Neuronal stem cell (in vitro differentiated cells): ENCODE measurements at regions not wholly inside any gene's neighbourhood (a gene's known extent, or its start where the extent isn't known, plus 50 kb on each side); places are given as distances from the start of the nearest gene placed in this dataset.

Experiments used
- DNase-seq: peaks from one replicate; pipeline ENCODE4 v3.0.0-alpha.2; 2013; ENCODE audit warnings: low spot score
- H2AFZ ChIP-seq: one replicate; pipeline ENCODE4 v1.6.1; 2013; ENCODE audit warnings: mild to moderate bottlenecking, low read length, inconsistent platforms
- H2AK5ac ChIP-seq: 2 replicates; pipeline ENCODE4 v1.6.1; 2013; ENCODE audit warnings: low read depth, mild to moderate bottlenecking, inconsistent platforms, low read length, moderate library complexity, mixed read lengths
- H2BK120ac ChIP-seq: 2 replicates; pipeline ENCODE4 v1.6.1; 2013; ENCODE audit warnings: low read depth, mild to moderate bottlenecking, inconsistent platforms, low read length, moderate library complexity, mixed read lengths
- H2BK12ac ChIP-seq: one replicate; pipeline ENCODE4 v1.6.1; 2013; ENCODE audit warnings: low read length, inconsistent platforms
- H2BK15ac ChIP-seq: 2 replicates; pipeline ENCODE4 v1.6.1; 2013; ENCODE audit warnings: mild to moderate bottlenecking, low read length, inconsistent platforms, mixed read lengths
- H2BK5ac ChIP-seq: one replicate; pipeline ENCODE4 v1.6.1; 2013; ENCODE audit warnings: inconsistent platforms, mild to moderate bottlenecking, low read length, moderate library complexity
- H3K14ac ChIP-seq: one replicate; pipeline ENCODE4 v1.6.1; 2013; ENCODE audit warnings: low read length, inconsistent platforms
- H3K18ac ChIP-seq: 2 replicates; pipeline ENCODE4 v1.6.1; 2013; ENCODE audit warnings: low read length, inconsistent platforms
- H3K23ac ChIP-seq: 2 replicates; pipeline ENCODE4 v1.6.1; 2013; ENCODE audit warnings: low read depth, mild to moderate bottlenecking, mixed read lengths, low read length, inconsistent platforms; ENCODE audit not compliant: poor library complexity
- H3K27ac ChIP-seq: replicated peaks from 3 replicates; pipeline ENCODE4 v1.5.1; 2013; ENCODE audit warnings: low read length, inconsistent platforms
- H3K27me3 ChIP-seq, 3 experiments: 2 replicates each; pipeline ENCODE4 v1.6.1; 2013; ENCODE audit warnings: low read length in 3 of 3, mild to moderate bottlenecking in 2 of 3, inconsistent platforms in 1 of 3, low read depth in 1 of 3, mixed read lengths in 1 of 3, moderate library complexity in 1 of 3; ENCODE audit not compliant: control insufficient read depth in 3 of 3, insufficient read depth in 3 of 3
- H3K36me3 ChIP-seq, 2 donors: replicated peaks in 1 of 2; 2 replicates each; pipeline ENCODE4 v1.6.1; 2013; ENCODE audit warnings: low read length in 2 of 2; ENCODE audit not compliant: control insufficient read depth in 2 of 2, insufficient read depth in 2 of 2
- H3K4ac ChIP-seq: 2 replicates; pipeline ENCODE4 v1.6.1; 2013; ENCODE audit warnings: inconsistent platforms, mild to moderate bottlenecking, low read length, moderate library complexity
- H3K4me1 ChIP-seq, 2 donors: 1 replicate in 1 of 2; 2 replicates in 1 of 2; pipeline ENCODE4 v1.6.1; 2013; ENCODE audit warnings: low read length in 2 of 2, low read depth in 1 of 2; ENCODE audit not compliant: control insufficient read depth in 2 of 2, insufficient read depth in 1 of 2
- H3K4me2 ChIP-seq: one replicate; pipeline ENCODE4 v1.6.1; 2013; ENCODE audit warnings: mild to moderate bottlenecking, low read length, inconsistent platforms; ENCODE audit not compliant: insufficient read depth, poor library complexity, severe bottlenecking
- H3K4me3 ChIP-seq, 2 donors: 2 replicates each; pipeline ENCODE4 v1.5.1; 2013; ENCODE audit warnings: low read length in 2 of 2, mild to moderate bottlenecking in 2 of 2, inconsistent platforms in 1 of 2, moderate library complexity in 1 of 2
- H3K79me1 ChIP-seq: one replicate; pipeline ENCODE4 v1.6.1; 2013; ENCODE audit warnings: low read depth, mild to moderate bottlenecking, inconsistent platforms, low read length, moderate library complexity
- H3K9ac ChIP-seq: one replicate; pipeline ENCODE4 v1.6.1; 2013; ENCODE audit warnings: mild to moderate bottlenecking, low read depth, low read length, inconsistent platforms; ENCODE audit not compliant: poor library complexity
- H3K9me3 ChIP-seq, 2 donors: replicated peaks in 1 of 2; 2 replicates each; pipeline versions ENCODE3 to v1.6.1; 2013; ENCODE audit warnings: low read length in 2 of 2, mild to moderate bottlenecking in 2 of 2, inconsistent platforms in 1 of 2, low read depth in 1 of 2, mixed read lengths in 1 of 2, moderate library complexity in 1 of 2; ENCODE audit not compliant: control insufficient read depth in 2 of 2, insufficient read depth in 1 of 2
- H4K8ac ChIP-seq: one replicate; pipeline ENCODE4 v1.6.1; 2013; ENCODE audit warnings: low read depth, mild to moderate bottlenecking, inconsistent platforms, low read length, moderate library complexity
- H4K91ac ChIP-seq: one replicate; pipeline ENCODE4 v1.6.1; 2013; ENCODE audit warnings: low read length, low read depth, mild to moderate bottlenecking, inconsistent platforms; ENCODE audit not compliant: poor library complexity
- WGBS, 2 donors: extraction: QIAGEN DNeasy Blood & Tissue Kit; methylation state at CpG; one replicate each; pipeline ENCODE4 v1.1.7; 2013; ENCODE audit warnings: missing lambda C conversion rate in 2 of 2, mixed read lengths in 1 of 2; ENCODE audit not compliant: insufficient read length in 2 of 2, insufficient replicate concordance in 1 of 2; ENCODE audit errors: extremely low coverage in 2 of 2; 5-methylcytosine and 5-hydroxymethylcytosine counted together

DNA sequence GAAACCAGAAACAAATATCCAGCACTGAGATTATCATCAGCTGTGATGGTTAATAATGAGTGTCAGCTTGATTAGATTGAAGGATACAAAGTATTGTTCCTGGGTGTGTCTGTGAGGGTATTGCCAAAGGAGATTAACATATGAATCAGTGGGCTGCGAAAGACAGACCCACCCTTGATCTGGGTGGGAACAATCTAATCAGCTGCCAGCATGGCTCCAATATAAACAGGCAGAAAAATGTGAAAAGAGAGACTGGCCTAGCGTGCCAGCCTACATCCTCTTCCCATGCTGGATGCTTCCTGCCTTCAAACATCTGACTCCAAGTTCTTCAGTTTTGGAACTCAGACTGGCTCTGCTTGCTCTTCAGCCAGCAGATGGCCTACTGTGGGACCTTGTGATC lies 869.5 kb downstream of the SI start:
- Histone ChIP-seq H3K4me1 (peaks cover 3% of the 10 kb centered on the region in 2 donors), H3K27me3 (no peaks in the 10 kb centered on the region), H2BK5ac (no peak overlapping the region), H2BK15ac (no peak overlapping the region), H3K4me2 (no peak overlapping the region), H3K9me3 (no peaks in the 10 kb centered on the region), H3K4ac (no peak overlapping the region), H3K27ac (no peak overlapping the region), H3K18ac (no peak overlapping the region), H2BK12ac (no peak overlapping the region), H3K36me3 (no peaks in the 10 kb centered on the region), H3K79me1 (no peaks in the 10 kb centered on the region), H3K9ac (no peak overlapping the region), H2AFZ (peak overlapping the region; percentile 4), H3K4me3 (no peak overlapping the region), H3K14ac (no peak overlapping the region), H4K8ac (no peak overlapping the region), H2BK120ac (no peak overlapping the region), H3K23ac (no peak overlapping the region), H4K91ac (no peak overlapping the region), H2AK5ac (no peak overlapping the region)
- DNase-seq, result no peak
- no CpG with 5 or more reads among the region's 2 CpGs for WGBS, 2 donors

- H2AFZ ChIP-seq, result no peak overlapping the region
- no peak overlapping the region for H3K4me3 ChIP-seq
- H3K14ac ChIP-seq, result no peak overlapping the region
- H3K4me1 ChIP-seq, result peaks cover 3% of the 10 kb centered on the region in 2 donors
- H2BK12ac ChIP-seq, result no peak overlapping the region
- H2AK5ac ChIP-seq, result no peak overlapping the region
- H3K4ac ChIP-seq, result no peak overlapping the region
- no peaks in the 10 kb centered on the region for H3K27me3 ChIP-seq
- H3K23ac ChIP-seq, result no peak overlapping the region
- no peak for DNase-seq
- H3K18ac ChIP-seq, result no peak overlapping the region
- H3K4me2 ChIP-seq, result no peak overlapping the region
- no peak overlapping the region for H2BK120ac ChIP-seq
- no peaks in the 10 kb centered on the region for H3K9me3 ChIP-seq
- H3K36me3 ChIP-seq, result no peaks in the 10 kb centered on the region
- no peak overlapping the region for H3K9ac ChIP-seq
- H2BK5ac ChIP-seq, result no peak overlapping the region
- no CpG with 5 or more reads among the region's 2 CpGs for WGBS, 2 donors
- no peak overlapping the region for H2BK15ac ChIP-seq
- no peak overlapping the region for H3K27ac ChIP-seq
- no peaks in the 10 kb centered on the region for H3K79me1 ChIP-seq
- no peak overlapping the region for H4K8ac ChIP-seq
- H4K91ac ChIP-seq, result no peak overlapping the region
Observed at GRCh38 chr3:164208048-164208447, 870.2 kb downstream of the SI start.

- Histone ChIP-seq H3K18ac (no peak overlapping the region), H3K27ac (no peak overlapping the region), H3K36me3 (no peaks in the 10 kb centered on the region), H4K91ac (no peak overlapping the region), H4K8ac (no peak overlapping the region), H3K4me3 (no peak overlapping the region), H3K4me2 (no peak overlapping the region), H3K14ac (no peak overlapping the region), H2BK15ac (no peak overlapping the region), H3K79me1 (no peaks in the 10 kb centered on the region), H3K4ac (no peak overlapping the region), H2BK120ac (no peak overlapping the region), H3K9ac (no peak overlapping the region), H3K27me3 (no peaks in the 10 kb centered on the region), H3K23ac (no peak overlapping the region), H3K4me1 (no peaks in the 10 kb centered on the region), H2BK12ac (no peak overlapping the region), H2AK5ac (no peak overlapping the region), H3K9me3 (no peaks in the 10 kb centered on the region), H2AFZ (no peak overlapping the region), H2BK5ac (no peak overlapping the region)
- DNase-seq, result no peak
- whole genome bisulfite sequencing, 2 donors, result no CpG with 5 or more reads among the region's 1 CpG
Observed at GRCh38 chr3:164200053-164200823, 878.1 kb downstream of the SI start.

GRCh38 chr3:164196477-164196876 lies 881.8 kb downstream of the SI start:
- Histone ChIP-seq H3K4me3 (no peak overlapping the region), H3K4ac (no peak overlapping the region), H3K9me3 (no peaks in the 10 kb centered on the region), H3K36me3 (no peaks in the 10 kb centered on the region), H2AFZ (no peak overlapping the region), H3K4me1 (no peaks in the 10 kb centered on the region), H3K9ac (no peak overlapping the region), H2BK5ac (no peak overlapping the region), H3K18ac (no peak overlapping the region), H3K14ac (no peak overlapping the region), H2BK15ac (no peak overlapping the region), H3K23ac (no peak overlapping the region), H3K27ac (no peak overlapping the region), H3K79me1 (no peaks in the 10 kb centered on the region), H2BK12ac (no peak overlapping the region), H3K27me3 (no peaks in the 10 kb centered on the region), H2AK5ac (no peak overlapping the region), H3K4me2 (no peak overlapping the region), H4K8ac (no peak overlapping the region), H4K91ac (no peak overlapping the region), H2BK120ac (no peak overlapping the region)
- no peak for DNase-seq
- WGBS, 2 donors, result no CpG with 5 or more reads among the region's 2 CpGs
